Mammary epithelial cell (primary cell): ENCODE measurements at regions not wholly inside any gene's neighbourhood (a gene's known extent, or its start where the extent isn't known, plus 50 kb on each side); places are given as distances from the start of the nearest gene placed in this dataset.

Source experiments
- CTCF ChIP-seq, 2 donors: IDR thresholded peaks in 1 of 2; conservative IDR thresholded peaks in 1 of 2; 2 replicates each; pipeline ENCODE4 v1.5.1; 2011 to 2012; ENCODE audit warnings: inconsistent platforms in 2 of 2, low read length in 2 of 2, mild to moderate bottlenecking in 2 of 2, control low read depth in 1 of 2, low read depth in 1 of 2; ENCODE audit not compliant: insufficient read depth in 1 of 2; ENCODE audit errors: extremely low read depth in 1 of 2
- EZH2 ChIP-seq: IDR thresholded peaks from 2 replicates; pipeline ENCODE4 v1.6.1; 2012; ENCODE audit warnings: low read length, inconsistent platforms, borderline replicate concordance

- TF ChIP-seq CTCF (conservative IDR thresholded peaks at IDR 0.05 in 1 of 2, IDR thresholded peaks at IDR 0.05 in 1 of 2; ENCODE audit: extremely low read depth in 1 of 2, insufficient read depth in 1 of 2, low read depth in 1 of 2, low read length in 2 of 2) (no peak), EZH2 (no peak)
Observed at GRCh38 chr2:151049746-151050145, 211.9 kb downstream of the RBM43 start.
